Loucy (cell line): ENCODE measurements at regions not wholly inside any gene's neighbourhood (a gene's known extent, or its start where the extent isn't known, plus 50 kb on each side); places are given as distances from the start of the nearest gene placed in this dataset.
A peak's percentile ranks its signal among the peaks of the same experiment; 100 is the strongest.

Experiments used
- H2AFZ ChIP-seq: fragments of 200-600 bp; sonication (generic); 2 replicates; pipeline ENCODE4 v1.6.0; 2016; ENCODE audit warnings: antibody characterized with exemption, mild to moderate bottlenecking, low read length, moderate library complexity
- H3F3A ChIP-seq: fragments of 200-600 bp; 2 replicates; pipeline ENCODE4 v1.6.0; 2016; ENCODE audit warnings: antibody characterized with exemption, low read depth, mild to moderate bottlenecking
- H3K27me3 ChIP-seq: fragments of 200-600 bp; sonication (generic); 2 replicates; pipeline ENCODE4 v1.6.1; 2014; ENCODE audit warnings: low read length, mild to moderate bottlenecking; ENCODE audit not compliant: insufficient read depth, poor library complexity, severe bottlenecking
- H3K36me3 ChIP-seq: fragments of 200-600 bp; sonication (generic); 2 replicates; pipeline ENCODE4 v1.6.1; 2016; ENCODE audit warnings: low read length; ENCODE audit not compliant: insufficient read depth
- H3K4me1 ChIP-seq: fragments of 200-600 bp; sonication (generic); 2 replicates; pipeline ENCODE4 v1.5.1; 2014; ENCODE audit warnings: low read length, mild to moderate bottlenecking; ENCODE audit not compliant: insufficient read depth, poor library complexity, severe bottlenecking
- H3K4me2 ChIP-seq: fragments of 200-600 bp; sonication (generic); 2 replicates; pipeline ENCODE4 v1.6.0; 2014; ENCODE audit warnings: antibody characterized with exemption, low read length, low read depth, mild to moderate bottlenecking; ENCODE audit not compliant: poor library complexity, severe bottlenecking
- H3K4me3 ChIP-seq: fragments of 200-600 bp; sonication (generic); 2 replicates; pipeline ENCODE4 v1.5.1; 2014; ENCODE audit warnings: low read length, mild to moderate bottlenecking, mixed read lengths; ENCODE audit not compliant: poor library complexity, severe bottlenecking
- H3K79me2 ChIP-seq: fragments of 200-600 bp; sonication (generic); 2 replicates; pipeline ENCODE4 v1.6.1; 2014; ENCODE audit warnings: low read length; ENCODE audit not compliant: insufficient read depth
- H3K9ac ChIP-seq: fragments of 200-600 bp; sonication (generic); 2 replicates; pipeline ENCODE4 v1.6.0; 2014; ENCODE audit warnings: mild to moderate bottlenecking, low read depth, low read length, moderate library complexity; ENCODE audit not compliant: poor library complexity, severe bottlenecking
- H3K9me2 ChIP-seq: fragments of 200-600 bp; sonication (generic); replicated peaks from 2 replicates; pipeline ENCODE4 v1.6.1; 2016; ENCODE audit warnings: low read depth, low read length, mixed read lengths
- H3K9me3 ChIP-seq: fragments of 200-600 bp; sonication (generic); 2 replicates; pipeline ENCODE4 v1.6.1; 2014; ENCODE audit warnings: mild to moderate bottlenecking, antibody characterized with exemption, low read length, low read depth; ENCODE audit not compliant: insufficient read depth
- H4K20me1 ChIP-seq: fragments of 200-600 bp; sonication (generic); 2 replicates; pipeline ENCODE4 v1.6.0; 2014; ENCODE audit warnings: antibody characterized with exemption, low read length, mild to moderate bottlenecking; ENCODE audit not compliant: insufficient read depth, poor library complexity, severe bottlenecking
- CTCF ChIP-seq: fragments of 200-600 bp; sonication (generic); conservative IDR thresholded peaks from 2 replicates; pipeline ENCODE4 v1.5.1; 2014; ENCODE audit warnings: mild to moderate bottlenecking, antibody characterized with exemption, low read length
- EZH2phosphoT487 ChIP-seq: fragments of 200-600 bp; IDR thresholded peaks from 2 replicates; pipeline ENCODE4 v1.6.1; 2018; ENCODE audit warnings: antibody characterized with exemption, mild to moderate bottlenecking, moderate library complexity, borderline replicate concordance

GRCh38 chr1:233790121-233790520 lies 114.4 kb upstream of the SLC35F3 start:
- H3K9me2 ChIP-seq = no peaks in the 10 kb centered on the region
- TF ChIP-seq CTCF (no peak), EZH2phosphoT487 (no peak)
- H3K27me3 ChIP-seq = no peaks in the 10 kb centered on the region
- H3K36me3 ChIP-seq = no peaks in the 10 kb centered on the region
- no peaks in the 10 kb centered on the region for H3K79me2 ChIP-seq
- no peak overlapping the region for H3K4me3 ChIP-seq
- no peak overlapping the region for H3K9ac ChIP-seq
- H4K20me1 ChIP-seq = no peaks in the 10 kb centered on the region
- no peak overlapping the region for H3K4me2 ChIP-seq
- no peaks in the 10 kb centered on the region for H3K4me1 ChIP-seq
- no peaks in the 10 kb centered on the region for H3F3A ChIP-seq
- H2AFZ ChIP-seq = no peak overlapping the region
- H3K9me3 ChIP-seq = no peaks in the 10 kb centered on the region

DNA sequence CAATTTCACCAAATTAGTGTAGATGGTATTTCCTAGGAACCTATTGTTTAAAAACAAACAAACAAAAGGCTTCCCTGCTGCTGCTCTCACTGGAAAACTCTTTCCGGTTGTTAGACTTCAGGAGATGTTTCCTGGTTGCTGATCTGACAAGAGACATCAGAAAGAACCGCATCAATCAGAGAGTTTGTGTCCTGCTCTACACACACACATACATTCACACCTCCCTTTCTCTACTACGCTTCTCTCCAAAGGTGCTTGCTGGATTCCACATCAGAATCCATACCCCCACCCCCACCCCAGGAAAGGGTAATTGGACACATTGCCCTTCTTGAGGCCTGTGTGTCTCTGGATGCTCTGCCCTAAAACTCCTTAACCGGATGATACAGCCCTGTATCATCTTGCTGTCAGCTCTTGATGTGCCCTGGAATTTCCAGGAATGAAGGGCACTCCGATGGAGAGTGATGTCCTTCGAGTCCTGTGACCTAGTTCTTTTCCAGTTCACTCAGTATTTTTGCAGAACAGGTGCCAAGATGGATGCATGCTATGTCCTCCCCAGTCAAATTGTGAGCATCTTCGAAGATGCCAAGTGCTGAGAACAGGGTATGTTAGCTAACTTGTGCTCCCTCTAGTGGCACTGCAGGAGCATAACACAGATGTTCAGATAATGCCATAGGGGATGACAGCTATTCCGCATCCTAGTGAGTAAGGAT lies 113.7 kb upstream of the SLC35F3 start:
- Histone ChIP-seq H3K4me2 (no peak overlapping the region), H3K9me3 (no peaks in the 10 kb centered on the region), H3K9me2 (no peaks in the 10 kb centered on the region), H3K27me3 (no peaks in the 10 kb centered on the region), H3K79me2 (no peaks in the 10 kb centered on the region), H4K20me1 (no peaks in the 10 kb centered on the region), H3K4me1 (no peaks in the 10 kb centered on the region), H3K36me3 (no peaks in the 10 kb centered on the region), H3F3A (no peaks in the 10 kb centered on the region), H3K4me3 (no peak overlapping the region), H3K9ac (no peak overlapping the region), H2AFZ (no peak overlapping the region)
- TF ChIP-seq CTCF = peak; percentile 98
- TF ChIP-seq EZH2phosphoT487 = no peak

DNA sequence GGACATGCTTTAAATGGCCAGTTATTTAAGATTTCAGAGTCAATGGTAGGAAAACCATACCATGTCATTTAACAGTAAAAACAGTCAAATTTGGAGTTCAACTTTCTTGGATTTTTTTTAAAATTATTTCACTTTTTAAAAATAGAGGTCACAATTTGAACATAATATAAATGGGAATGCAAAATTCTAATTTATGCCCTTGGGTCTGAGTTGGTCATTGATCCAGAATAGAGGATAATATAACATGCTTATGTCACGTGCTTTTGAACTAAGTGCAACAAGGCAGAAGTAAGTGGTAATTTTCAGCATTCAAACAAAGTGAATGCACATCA lies 113.1 kb upstream of the SLC35F3 start:
- H3K9ac ChIP-seq = no peak overlapping the region
- H3K9me2 ChIP-seq = no peaks in the 10 kb centered on the region
- 0 out of 2 replicates have a peak, but pooled peaks have one; percentile 3 for TF ChIP-seq CTCF
- no peak for TF ChIP-seq EZH2phosphoT487
- no peak overlapping the region for H2AFZ ChIP-seq
- no peak overlapping the region for H3K4me3 ChIP-seq
- H3K27me3 ChIP-seq = no peaks in the 10 kb centered on the region
- H3K9me3 ChIP-seq = no peaks in the 10 kb centered on the region
- H3K4me1 ChIP-seq = no peaks in the 10 kb centered on the region
- no peaks in the 10 kb centered on the region for H3K36me3 ChIP-seq
- no peaks in the 10 kb centered on the region for H4K20me1 ChIP-seq
- no peaks in the 10 kb centered on the region for H3F3A ChIP-seq
- H3K4me2 ChIP-seq = no peak overlapping the region
- H3K79me2 ChIP-seq = no peaks in the 10 kb centered on the region
